ENCODE measurements at regions not wholly inside any gene's neighbourhood (a gene's known extent, or its start where the extent isn't known, plus 50 kb on each side); places are given as distances from the start of the nearest gene placed in this dataset.

DNA sequence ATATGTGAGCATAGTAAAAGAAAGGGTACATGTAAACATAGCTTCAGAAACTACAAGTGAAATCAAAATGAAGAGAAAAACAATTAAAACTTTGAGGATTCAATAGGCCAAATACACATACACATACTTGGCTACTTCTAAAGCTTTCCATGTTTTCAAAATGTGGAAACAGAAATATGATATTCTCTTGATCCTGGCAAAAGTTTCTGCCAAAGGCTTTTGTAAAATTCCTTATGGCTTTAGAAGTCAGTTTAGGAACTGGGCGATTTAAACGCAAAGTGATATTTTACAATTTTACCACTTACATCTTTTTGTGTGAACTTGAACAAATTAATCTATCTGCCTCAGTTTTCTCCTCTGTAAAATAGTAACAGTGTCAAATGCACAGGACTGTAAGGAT is 756.4 kb downstream of the C12orf50 start:
- Histone ChIP-seq H3K27ac (ENCODE audit: low read length in 2 of 2) (no peak overlapping the region), H3K4me3 (ENCODE audit: control extremely low read depth in 1 of 5, extremely low read depth in 1 of 5, insufficient read depth in 1 of 5, low read depth in 2 of 5, low read length in 4 of 5) (no peak overlapping the region), H3K9ac (ENCODE audit: low read length) (no peak overlapping the region), H4K20me1 (ENCODE audit: control insufficient read depth, insufficient read depth, low read length, poor library complexity, severe bottlenecking) (no peaks in the 10 kb centered on the region), H3K27me3 (replicated peaks in 1 of 4; ENCODE audit: control extremely low read depth in 1 of 4, control insufficient read depth in 3 of 4, insufficient read depth in 4 of 4, low read length in 3 of 4) (no peaks in the 10 kb centered on the region), H2AFZ (ENCODE audit: insufficient read depth, low read depth, low read length, poor library complexity, severe bottlenecking) (no peak overlapping the region), H3K9me3 (ENCODE audit: control extremely low read depth in 1 of 3, control insufficient read depth in 2 of 3, insufficient read depth in 1 of 3, low read length in 2 of 3) (no peaks in the 10 kb centered on the region), H3K4me2 (replicated peaks; ENCODE audit: low read depth, low read length, poor library complexity, severe bottlenecking) (no peak overlapping the region), H3K36me3 (replicated peaks in 1 of 2; ENCODE audit: control extremely low read depth in 1 of 2, control insufficient read depth in 1 of 2, extremely low read depth in 1 of 2, insufficient read depth in 2 of 2, low read length in 1 of 2) (no peaks in the 10 kb centered on the region), H3K79me2 (ENCODE audit: control insufficient read depth, insufficient read depth, low read length) (no peaks in the 10 kb centered on the region), H3K4me1 (ENCODE audit: control insufficient read depth in 2 of 2, insufficient read depth in 2 of 2, low read length in 2 of 2) (no peaks in the 10 kb centered on the region)
- no peaks in the 10 kb centered on the region for H3K9me3 Mint-ChIP-seq (ENCODE audit: insufficient read depth)
- no peak for DNase-seq
- H3K4me1 Mint-ChIP-seq, result peaks cover 2% of the 10 kb centered on the region
- no peak overlapping the region for H3K27ac Mint-ChIP-seq
- no peaks in the 10 kb centered on the region for H3K27me3 Mint-ChIP-seq
- WGBS (ENCODE audit: insufficient coverage), result no CpG with 5 or more reads among the region's 2 CpGs
- H3K4me3 Mint-ChIP-seq, result no peak overlapping the region
- ChIA-PET CTCF (no interaction called here), POLR2A (no interaction called here)
- TF ChIP-seq, protein P1, sequence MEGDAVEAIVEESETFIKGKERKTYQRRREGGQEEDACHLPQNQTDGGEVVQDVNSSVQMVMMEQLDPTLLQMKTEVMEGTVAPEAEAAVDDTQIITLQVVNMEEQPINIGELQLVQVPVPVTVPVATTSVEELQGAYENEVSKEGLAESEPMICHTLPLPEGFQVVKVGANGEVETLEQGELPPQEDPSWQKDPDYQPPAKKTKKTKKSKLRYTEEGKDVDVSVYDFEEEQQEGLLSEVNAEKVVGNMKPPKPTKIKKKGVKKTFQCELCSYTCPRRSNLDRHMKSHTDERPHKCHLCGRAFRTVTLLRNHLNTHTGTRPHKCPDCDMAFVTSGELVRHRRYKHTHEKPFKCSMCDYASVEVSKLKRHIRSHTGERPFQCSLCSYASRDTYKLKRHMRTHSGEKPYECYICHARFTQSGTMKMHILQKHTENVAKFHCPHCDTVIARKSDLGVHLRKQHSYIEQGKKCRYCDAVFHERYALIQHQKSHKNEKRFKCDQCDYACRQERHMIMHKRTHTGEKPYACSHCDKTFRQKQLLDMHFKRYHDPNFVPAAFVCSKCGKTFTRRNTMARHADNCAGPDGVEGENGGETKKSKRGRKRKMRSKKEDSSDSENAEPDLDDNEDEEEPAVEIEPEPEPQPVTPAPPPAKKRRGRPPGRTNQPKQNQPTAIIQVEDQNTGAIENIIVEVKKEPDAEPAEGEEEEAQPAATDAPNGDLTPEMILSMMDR (IDR thresholded peaks at IDR 0.05), result no peak
- no peak for TF ChIP-seq EZH2 (IDR thresholded peaks at IDR 0.05; ENCODE audit: borderline replicate concordance, insufficient read depth, low read depth, low read length, poor library complexity, severe bottlenecking)
- intact Hi-C loops (cut with micrococcal nuclease), result no loop called here
- no peak for ATAC-seq (ENCODE audit: low read depth)

DNA sequence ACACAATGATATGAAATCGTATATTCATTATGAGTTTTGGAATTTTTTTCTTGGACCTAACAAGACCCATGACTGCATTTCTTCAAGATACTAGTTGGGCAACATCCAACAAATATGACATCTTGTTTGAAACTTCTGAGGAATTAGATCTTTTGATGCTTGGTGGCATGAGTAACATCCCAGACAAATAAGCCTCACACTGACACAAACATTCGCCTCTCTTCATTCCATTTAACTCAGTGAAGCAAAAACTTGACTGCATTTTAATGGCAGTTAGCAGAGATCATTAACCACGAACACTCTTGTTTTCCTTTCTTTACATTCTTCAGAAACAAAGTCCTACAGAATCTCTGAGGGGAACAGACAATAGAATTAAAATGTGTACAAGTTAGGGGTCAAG is 758.3 kb downstream of the C12orf50 start:
- no peaks in the 10 kb centered on the region for H3K36me3 ChIP-seq (replicated peaks in 1 of 2; ENCODE audit: control extremely low read depth in 1 of 2, control insufficient read depth in 1 of 2, extremely low read depth in 1 of 2, insufficient read depth in 2 of 2, low read length in 1 of 2)
- ChIA-PET POLR2A (no interaction called here), CTCF (no interaction called here)
- no peaks in the 10 kb centered on the region for H3K79me2 ChIP-seq (ENCODE audit: control insufficient read depth, insufficient read depth, low read length)
- Mint-ChIP-seq H3K27ac (no peak overlapping the region), H3K4me3 (no peak overlapping the region), H3K4me1 (peaks cover 2% of the 10 kb centered on the region), H3K27me3 (no peaks in the 10 kb centered on the region), H3K9me3 (ENCODE audit: insufficient read depth) (peaks cover 2% of the 10 kb centered on the region)
- intact Hi-C loops (cut with micrococcal nuclease), result no loop called here
- H2AFZ ChIP-seq (ENCODE audit: insufficient read depth, low read depth, low read length, poor library complexity, severe bottlenecking), result no peak overlapping the region
- no peak overlapping the region for H3K4me3 ChIP-seq (ENCODE audit: control extremely low read depth in 1 of 5, extremely low read depth in 1 of 5, insufficient read depth in 1 of 5, low read depth in 2 of 5, low read length in 4 of 5)
- H3K9ac ChIP-seq (ENCODE audit: low read length), result no peak overlapping the region
- DNase-seq (no peak), ATAC-seq (ENCODE audit: low read depth) (no peak)
- H3K9me3 ChIP-seq (ENCODE audit: control extremely low read depth in 1 of 3, control insufficient read depth in 2 of 3, insufficient read depth in 1 of 3, low read length in 2 of 3), result no peaks in the 10 kb centered on the region
- no peaks in the 10 kb centered on the region for H3K4me1 ChIP-seq (ENCODE audit: control insufficient read depth in 2 of 2, insufficient read depth in 2 of 2, low read length in 2 of 2)
- no peaks in the 10 kb centered on the region for H3K27me3 ChIP-seq (replicated peaks in 1 of 4; ENCODE audit: control extremely low read depth in 1 of 4, control insufficient read depth in 3 of 4, insufficient read depth in 4 of 4, low read length in 3 of 4)
- no peak for TF ChIP-seq EZH2 (IDR thresholded peaks at IDR 0.05; ENCODE audit: borderline replicate concordance, insufficient read depth, low read depth, low read length, poor library complexity, severe bottlenecking)
- TF ChIP-seq, protein P1 (IDR thresholded peaks at IDR 0.05), result no peak
- no peak overlapping the region for H3K27ac ChIP-seq (ENCODE audit: low read length in 2 of 2)
- H3K4me2 ChIP-seq (replicated peaks; ENCODE audit: low read depth, low read length, poor library complexity, severe bottlenecking), result no peak overlapping the region
- 100% methylated on average over 1 of the region's 3 CpGs for WGBS (ENCODE audit: insufficient coverage)
- no peaks in the 10 kb centered on the region for H4K20me1 ChIP-seq (ENCODE audit: control insufficient read depth, insufficient read depth, low read length, poor library complexity, severe bottlenecking)

All from B cell (primary cell).